Neural cell (in vitro differentiated cells): ENCODE measurements at regions not wholly inside any gene's neighbourhood (a gene's known extent, or its start where the extent isn't known, plus 50 kb on each side); places are given as distances from the start of the nearest gene placed in this dataset.

ENCODE experiments used
- H2AFZ ChIP-seq: fragments of 200-600, 300-800 bp; sonication (generic), shearing (Covaris generic); 2 replicates; pipeline ENCODE4 v1.6.0; 2014; ENCODE audit warnings: low read depth, mild to moderate bottlenecking, antibody characterized with exemption, low read length, moderate library complexity
- H3F3A ChIP-seq: fragments of 200-600 bp; shearing (Covaris generic); 2 replicates; pipeline ENCODE4 v1.6.1; 2016; ENCODE audit warnings: mild to moderate bottlenecking, moderate library complexity, mixed read lengths, antibody characterized with exemption, low read length; ENCODE audit not compliant: insufficient read depth, poor library complexity, severe bottlenecking
- H3K27ac ChIP-seq: fragments of 200-600, 300-800 bp; sonication (generic), shearing (Covaris generic); 2 replicates; pipeline ENCODE4 v1.5.1; 2014; ENCODE audit warnings: mild to moderate bottlenecking, low read length, moderate library complexity
- H3K27me3 ChIP-seq: fragments of 300-800, 200-600 bp; sonication (generic), shearing (Covaris generic); 2 replicates; pipeline ENCODE4 v1.6.0; 2014; ENCODE audit warnings: mild to moderate bottlenecking, low read depth, low read length, moderate library complexity; ENCODE audit not compliant: insufficient read depth
- H3K36me3 ChIP-seq: fragments of 300-800, 200-600 bp; sonication (generic), shearing (Covaris generic); 2 replicates; pipeline ENCODE4 v1.5.1; 2014; ENCODE audit warnings: mild to moderate bottlenecking, antibody characterized with exemption, low read length, moderate library complexity; ENCODE audit not compliant: insufficient read depth
- H3K4me2 ChIP-seq: fragments of 300-800, 200-600 bp; sonication (generic), shearing (Covaris generic); 2 replicates; pipeline ENCODE4 v1.6.0; 2014; ENCODE audit warnings: mild to moderate bottlenecking, low read length
- H3K4me3 ChIP-seq: fragments of 300-800, 200-600 bp; sonication (generic), shearing (Covaris generic); 2 replicates; pipeline ENCODE4 v1.5.1; 2014; ENCODE audit warnings: mild to moderate bottlenecking, low read length, moderate library complexity
- H3K79me2 ChIP-seq: fragments of 200-600 bp; shearing (Covaris generic); replicated peaks from 2 replicates; pipeline ENCODE4 v1.6.0; 2014; ENCODE audit warnings: mild to moderate bottlenecking, low read length, moderate library complexity; ENCODE audit not compliant: insufficient read depth
- H3K9ac ChIP-seq: fragments of 300-800, 200-600 bp; sonication (generic), shearing (Covaris generic); 2 replicates; pipeline ENCODE4 v1.6.1; 2016; ENCODE audit warnings: mild to moderate bottlenecking, low read length, mixed read lengths
- H3K9me2 ChIP-seq: fragments of 200-600 bp; shearing (Covaris generic); 2 replicates; pipeline ENCODE4 v1.6.1; 2016; ENCODE audit warnings: mild to moderate bottlenecking, low read length, mixed read lengths; ENCODE audit not compliant: insufficient read depth
- H3K9me3 ChIP-seq: fragments of 200-600, 300-800 bp; sonication (generic), shearing (Covaris generic); 2 replicates; pipeline ENCODE4 v1.6.1; 2016; ENCODE audit warnings: mild to moderate bottlenecking, mixed run types, low read length, moderate library complexity, mixed read lengths
- H4K20me1 ChIP-seq: fragments of 200-600 bp; shearing (Covaris generic); 2 replicates; pipeline ENCODE4 v1.6.1; 2016; ENCODE audit warnings: mild to moderate bottlenecking, mixed run types; ENCODE audit not compliant: insufficient read depth
- CTCF ChIP-seq: fragments of 450-650 bp; IDR thresholded peaks from 2 replicates; pipeline ENCODE4 v1.5.1; 2014; ENCODE audit warnings: antibody characterized with exemption, mild to moderate bottlenecking, moderate library complexity; ENCODE audit not compliant: poor library complexity, severe bottlenecking
- EP300 ChIP-seq: fragments of 450-650 bp; conservative IDR thresholded peaks from 2 replicates; pipeline ENCODE4 v1.6.1; 2014; ENCODE audit warnings: antibody characterized with exemption, mild to moderate bottlenecking, moderate library complexity; ENCODE audit not compliant: poor library complexity, severe bottlenecking
- EZH2 ChIP-seq: fragments of 200-600, 300-800 bp; shearing (Covaris generic), sonication (generic); IDR thresholded peaks from 2 replicates; pipeline ENCODE4 v1.6.1; 2014; ENCODE audit warnings: antibody characterized with exemption, low read length, borderline replicate concordance, mild to moderate bottlenecking; ENCODE audit not compliant: insufficient read depth, poor library complexity, severe bottlenecking
- MXI1 ChIP-seq: fragments of 450-650 bp; conservative IDR thresholded peaks from 2 replicates; pipeline ENCODE4 v1.6.1; 2014; ENCODE audit warnings: antibody characterized with exemption, mild to moderate bottlenecking; ENCODE audit not compliant: poor library complexity, severe bottlenecking
- POLR2AphosphoS5 ChIP-seq: IDR thresholded peaks from 2 replicates; pipeline ENCODE4 v1.6.1; 2012
- RAD21 ChIP-seq: fragments of 450-650 bp; conservative IDR thresholded peaks from 2 replicates; pipeline ENCODE4 v1.6.1; 2014; ENCODE audit warnings: antibody characterized with exemption, mild to moderate bottlenecking, moderate library complexity
- REST ChIP-seq: IDR thresholded peaks from 2 replicates; pipeline ENCODE4 v1.6.1; 2012; ENCODE audit warnings: borderline replicate concordance
- SMC3 ChIP-seq: fragments of 450-650 bp; conservative IDR thresholded peaks from 2 replicates; pipeline ENCODE4 v1.6.1; 2014; ENCODE audit warnings: antibody characterized with exemption, mild to moderate bottlenecking, moderate library complexity; ENCODE audit not compliant: poor library complexity
- TAF1 ChIP-seq: IDR thresholded peaks from 2 replicates; pipeline ENCODE4 v1.6.1; 2012; ENCODE audit warnings: low read depth

- TF ChIP-seq MXI1 (no peak), REST (no peak), CTCF (no peak)
- Histone ChIP-seq H3K36me3 (no peaks in the 10 kb centered on the region), H3K79me2 (no peaks in the 10 kb centered on the region), H3K9ac (no peak overlapping the region), H3K4me3 (no peak overlapping the region), H3K27ac (no peak overlapping the region), H3F3A (no peaks in the 10 kb centered on the region), H3K9me2 (no peaks in the 10 kb centered on the region), H3K4me2 (no peak overlapping the region), H4K20me1 (no peaks in the 10 kb centered on the region), H3K9me3 (no peaks in the 10 kb centered on the region), H2AFZ (no peak overlapping the region), H3K27me3 (no peaks in the 10 kb centered on the region)
These were observed 168.6 kb upstream of the CSF3R start for GRCh38 chr1:36651176-36651910.

- H3K27me3 ChIP-seq: no peaks in the 10 kb centered on the region
- no peak overlapping the region for H2AFZ ChIP-seq
- H4K20me1 ChIP-seq: no peaks in the 10 kb centered on the region
- no peaks in the 10 kb centered on the region for H3K79me2 ChIP-seq
- H3K27ac ChIP-seq: no peak overlapping the region
- no peaks in the 10 kb centered on the region for H3F3A ChIP-seq
- no peaks in the 10 kb centered on the region for H3K36me3 ChIP-seq
- no peak overlapping the region for H3K4me3 ChIP-seq
- H3K9ac ChIP-seq: no peak overlapping the region
- no peaks in the 10 kb centered on the region for H3K9me3 ChIP-seq
- no peak overlapping the region for H3K4me2 ChIP-seq
- TF ChIP-seq RAD21 (peak; percentile 57), EZH2 (no peak), CTCF (peak; percentile 75), TAF1 (no peak), MXI1 (no peak), EP300 (no peak), POLR2AphosphoS5 (no peak), REST (no peak), SMC3 (peak; percentile 53)
- H3K9me2 ChIP-seq: no peaks in the 10 kb centered on the region
These were observed 167.7 kb upstream of the CSF3R start for GRCh38 chr1:36650200-36651065.
